Ovary (tissue), 7 donors: ENCODE measurements at regions not wholly inside any gene's neighbourhood (a gene's known extent, or its start where the extent isn't known, plus 50 kb on each side); places are given as distances from the start of the nearest gene placed in this dataset.
A peak's percentile ranks its signal among the peaks of the same experiment; 100 is the strongest.

Source experiments
- DNase-seq, 5 donors: peaks; one replicate each; pipeline ENCODE4 v3.0.0-alpha.2; 2019 to 2020
- H3K27ac ChIP-seq, 2 donors: fragments of 200-600 bp; one replicate each; pipeline versions ENCODE4 v1.5.1 to v1.8.0; 2019 to 2022
- H3K27me3 ChIP-seq: fragments of 200-600 bp; one replicate; pipeline ENCODE4 v1.8.0; 2022
- H3K36me3 ChIP-seq: fragments of 200-600 bp; sonication (generic); one replicate; pipeline ENCODE4 v1.5.1; 2019
- H3K4me1 ChIP-seq: one replicate; pipeline ENCODE4 v1.8.1; 2013; ENCODE audit warnings: mild to moderate bottlenecking, moderate library complexity; ENCODE audit not compliant: insufficient read depth
- H3K4me3 ChIP-seq: fragments of 200-600 bp; sonication (generic); one replicate; pipeline ENCODE4 v1.5.1; 2017
- H3K9me3 ChIP-seq, 2 donors: fragments of 200-600 bp in 1 of 2; sonication (generic) in 1 of 2; one replicate each; pipeline versions ENCODE4 v1.5.1 to v1.8.1; 2013 to 2019; ENCODE audit warnings: mild to moderate bottlenecking in 1 of 2, moderate library complexity in 1 of 2
- CTCF ChIP-seq, 3 donors: fragments of 450-650 bp in 2 of 3; fragments of 200-600 bp in 1 of 3; IDR thresholded peaks; one replicate each; pipeline versions ENCODE4 v1.5.1 to v1.8.0; 2016 to 2022; ENCODE audit warnings: antibody characterized with exemption in 3 of 3, mild to moderate bottlenecking in 1 of 3
- EP300 ChIP-seq: sonication (generic); formaldehyde crosslinking; IDR thresholded peaks from one replicate; pipeline ENCODE4 v1.6.1; 2017; ENCODE audit warnings: antibody characterized with exemption
- POLR2A ChIP-seq: fragments of 450-650 bp; IDR thresholded peaks from one replicate; pipeline ENCODE4 v1.6.1; 2017; ENCODE audit warnings: antibody characterized with exemption, mild to moderate bottlenecking, moderate library complexity
- WGBS, 3 donors: extraction: QIAGEN DNeasy Blood & Tissue Kit in 1 of 3; methylation state at CpG; one replicate each; pipeline versions ENCODE4 v1.1.5 to v1.1.7; 2013 to 2017; 5-methylcytosine and 5-hydroxymethylcytosine counted together
- intact Hi-C, 4 donors: fragments of 100-400 bp; cut with DNase I; formaldehyde crosslinking; loops; one replicate each; pipeline versions ENCODE4 v1.11.0 to v1.15.1; 2022 to 2023
- donor health status: DM: no; HTN: no; CAD: no; lungs with moderate emphysema.
- donor health status: DM: no; HTN: no; CAD: no.
- donor health status: Bipolar disorder and iron deficiency.
- donor health status: DM: no; HTN: no; CAD: no.
- donor health status: DM: yes; HTN: yes; CAD: no.

GRCh38 chr16:79431923-79432322 lies 168.6 kb downstream of the MAF start:
- TF ChIP-seq EP300: no peak
- H3K27ac ChIP-seq: no peak overlapping the region
- no peaks in the 10 kb centered on the region for H3K27me3 ChIP-seq
- no peaks in the 10 kb centered on the region for H3K4me1 ChIP-seq
- WGBS, 3 donors: 93 to 95% (median 94%) methylated on average over 4 of the region's 4 CpGs
- DNase-seq: no peak
- H3K36me3 ChIP-seq: no peaks in the 10 kb centered on the region
- H3K4me3 ChIP-seq: no peak overlapping the region
- intact Hi-C loops: no loop called here
- H3K9me3 ChIP-seq: no peaks in the 10 kb centered on the region

GRCh38 chr16:79430191-79430678 lies 170.3 kb downstream of the MAF start:
- TF ChIP-seq CTCF (IDR thresholded peaks at IDR 0.05) (no peak), EP300 (no peak), POLR2A (no peak)
- Histone ChIP-seq H3K36me3 (no peaks in the 10 kb centered on the region), H3K27ac (no peak overlapping the region), H3K4me3 (no peak overlapping the region), H3K9me3 (no peaks in the 10 kb centered on the region), H3K4me1 (no peaks in the 10 kb centered on the region), H3K27me3 (no peaks in the 10 kb centered on the region)
- WGBS, 3 donors: 51 to 73% (median 70%) methylated on average over 12 of the region's 12 CpGs
- DNase-seq: no peak
- intact Hi-C loops: no loop called here

- peak in 3 of 5 donors; percentile 29 to 37 (median 32) for DNase-seq
- TF ChIP-seq EP300: no peak
- no peak for TF ChIP-seq POLR2A
- no peak for TF ChIP-seq CTCF (IDR thresholded peaks at IDR 0.05)
- intact Hi-C loops: loop anchor here in 1 of 4 donors (10.0 kb wide), 1 partner anchor 155 kb away; no protein-coding TSS in a partner anchor
- 32 to 58% (median 57%) methylated on average over 16 of the region's 16 CpGs for WGBS, 3 donors
- H3K27me3 ChIP-seq: no peaks in the 10 kb centered on the region
- H3K4me3 ChIP-seq: no peak overlapping the region
- H3K4me1 ChIP-seq: no peaks in the 10 kb centered on the region
- no peaks in the 10 kb centered on the region for H3K9me3 ChIP-seq
- no peak overlapping the region for H3K27ac ChIP-seq
- no peaks in the 10 kb centered on the region for H3K36me3 ChIP-seq
Measured at GRCh38 chr16:79429381-79430190, 171.0 kb downstream of the MAF start.

GRCh38 chr16:79426663-79427062 lies 173.9 kb downstream of the MAF start:
- no peak overlapping the region for H3K4me3 ChIP-seq
- H3K36me3 ChIP-seq: no peaks in the 10 kb centered on the region
- no peaks in the 10 kb centered on the region for H3K9me3 ChIP-seq
- H3K4me1 ChIP-seq: no peaks in the 10 kb centered on the region
- H3K27ac ChIP-seq: no peak overlapping the region
- DNase-seq: no peak
- WGBS, 3 donors: 88 to 94% (median 91%) methylated on average over 6 of the region's 6 CpGs
- intact Hi-C loops: loop anchor here in 1 of 4 donors (10.0 kb wide), 1 partner anchor 158 kb away; no protein-coding TSS in a partner anchor
- TF ChIP-seq CTCF (IDR thresholded peaks at IDR 0.05): no peak
- no peak for TF ChIP-seq POLR2A
- no peak for TF ChIP-seq EP300
- no peaks in the 10 kb centered on the region for H3K27me3 ChIP-seq

GRCh38 chr16:79422064-79422463 lies 178.5 kb downstream of the MAF start:
- H3K36me3 ChIP-seq: no peaks in the 10 kb centered on the region
- H3K27me3 ChIP-seq: no peaks in the 10 kb centered on the region
- DNase-seq: no peak
- H3K9me3 ChIP-seq: no peaks in the 10 kb centered on the region
- WGBS, 3 donors: 57 to 78% (median 69%) methylated on average over 7 of the region's 7 CpGs
- no peak overlapping the region for H3K27ac ChIP-seq
- intact Hi-C loops: loop anchor here in 1 of 4 donors (10.0 kb wide), 1 partner anchor 163 kb away; no protein-coding TSS in a partner anchor
- H3K4me1 ChIP-seq: no peaks in the 10 kb centered on the region
- no peak overlapping the region for H3K4me3 ChIP-seq
- TF ChIP-seq CTCF (IDR thresholded peaks at IDR 0.05): no peak
- no peak for TF ChIP-seq POLR2A
- no peak for TF ChIP-seq EP300
